ENCODE measurements at regions not wholly inside any gene's neighbourhood (a gene's known extent, or its start where the extent isn't known, plus 50 kb on each side); places are given as distances from the start of the nearest gene placed in this dataset.
"Not testable (repeated sequence)": the region's sequence is repeated elsewhere in the genome, so short reads cannot be mapped to it uniquely, and the experiment has no call there.

GRCh38 chr5:106656821-106657220 lies 1013.9 kb downstream of the EFNA5 start:
- no peak for DNase-seq

DNA sequence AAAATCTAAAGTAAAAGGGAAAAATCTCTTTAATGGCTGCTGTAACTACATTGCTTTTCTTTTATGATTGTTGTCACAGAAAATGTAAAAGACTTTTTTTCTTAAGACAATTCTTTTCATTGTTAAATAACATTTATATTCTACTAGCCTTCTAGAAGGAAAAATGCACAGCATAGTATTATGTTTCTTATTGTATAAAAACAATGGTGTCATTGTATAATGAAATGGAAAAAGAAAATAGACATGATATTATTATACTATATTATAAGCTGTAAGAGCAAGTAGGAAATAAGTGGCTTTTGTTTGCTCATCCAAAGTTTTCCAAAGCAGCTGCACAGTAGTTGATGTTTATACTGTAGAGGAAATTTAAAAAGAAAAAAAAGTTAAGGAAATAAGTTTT lies 1021.7 kb downstream of the EFNA5 start:
- DNase-seq = no peak

DNA sequence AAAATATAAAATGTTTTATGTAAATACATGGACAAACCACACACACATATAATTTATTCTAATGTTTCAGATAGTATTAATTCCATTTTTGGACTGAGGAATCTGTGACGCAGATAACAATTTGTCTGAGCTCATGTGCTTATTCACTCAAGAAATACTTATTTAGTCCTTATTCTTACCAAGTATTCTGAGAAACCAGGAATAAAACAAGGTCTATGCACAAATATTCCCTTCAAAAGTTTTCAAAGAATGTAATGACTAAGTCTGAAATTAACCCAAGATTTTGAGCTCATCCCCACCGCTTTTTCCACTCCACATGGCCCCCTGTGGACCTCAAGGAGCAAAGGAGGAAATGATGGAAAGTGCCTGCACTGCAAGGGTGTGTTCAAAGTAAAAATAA lies 1022.3 kb downstream of the EFNA5 start:
- no peak for DNase-seq

- no peak for DNase-seq
Observed at GRCh38 chr5:106646106-106646505, 1024.6 kb downstream of the EFNA5 start.

GRCh38 chr5:106640511-106640910 lies 1030.2 kb downstream of the EFNA5 start:
- DNase-seq = no peak

- no peak for DNase-seq
Observed at GRCh38 chr5:106639488-106639887, 1031.2 kb downstream of the EFNA5 start.

DNA sequence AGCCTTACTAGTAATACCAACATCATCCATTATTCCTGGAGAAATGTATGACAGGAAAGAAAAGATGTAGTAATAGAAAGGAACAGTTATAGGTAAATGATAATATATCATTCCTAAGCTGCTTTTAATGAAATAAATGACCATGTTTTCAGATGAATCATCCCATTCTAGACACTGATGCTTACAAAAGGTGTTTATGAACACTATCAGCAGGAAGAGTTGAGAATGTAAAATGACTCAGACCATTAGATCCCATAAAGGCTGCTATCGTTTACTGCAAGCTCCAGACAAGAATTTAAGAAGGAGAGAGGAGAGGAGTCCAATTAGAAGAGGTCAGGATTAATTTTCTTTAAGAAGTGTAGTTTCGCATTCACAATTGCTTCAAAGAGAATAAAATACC lies 1033.5 kb downstream of the EFNA5 start:
- DNase-seq = no peak

GRCh38 chr5:106634375-106634774 lies 1036.4 kb downstream of the EFNA5 start:
- no peak for DNase-seq

GRCh38 chr5:106633825-106634224 lies 1036.9 kb downstream of the EFNA5 start:
- no peak for DNase-seq

- DNase-seq = not testable (repeated sequence)
Observed at GRCh38 chr5:106628456-106628855, 1042.3 kb downstream of the EFNA5 start.

- no peak for DNase-seq
Observed at GRCh38 chr5:106610041-106610440, 1060.7 kb downstream of the EFNA5 start.

DNA sequence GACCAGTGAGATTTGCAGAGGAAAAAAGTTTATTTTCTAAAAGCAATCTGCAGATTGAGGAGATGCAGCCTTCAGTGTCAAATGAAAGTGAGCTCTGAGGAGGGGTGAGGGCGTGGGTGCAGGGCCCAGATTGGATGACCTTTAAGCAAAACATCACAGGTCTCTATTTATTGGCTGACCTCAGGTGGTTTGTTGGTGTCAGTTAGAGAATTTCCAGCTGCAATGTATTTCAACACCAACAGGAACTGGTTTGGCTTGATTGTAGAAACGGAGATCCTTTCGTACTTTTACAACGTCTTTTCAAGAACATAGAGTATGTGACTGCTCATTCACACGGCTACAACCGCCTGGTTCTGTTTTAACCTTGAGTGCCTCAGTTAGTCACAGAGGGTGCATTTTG lies 1069.1 kb downstream of the EFNA5 start:
- no peak for DNase-seq

- DNase-seq = no peak
Observed at GRCh38 chr5:106600803-106601202, 1069.9 kb downstream of the EFNA5 start.

DNA sequence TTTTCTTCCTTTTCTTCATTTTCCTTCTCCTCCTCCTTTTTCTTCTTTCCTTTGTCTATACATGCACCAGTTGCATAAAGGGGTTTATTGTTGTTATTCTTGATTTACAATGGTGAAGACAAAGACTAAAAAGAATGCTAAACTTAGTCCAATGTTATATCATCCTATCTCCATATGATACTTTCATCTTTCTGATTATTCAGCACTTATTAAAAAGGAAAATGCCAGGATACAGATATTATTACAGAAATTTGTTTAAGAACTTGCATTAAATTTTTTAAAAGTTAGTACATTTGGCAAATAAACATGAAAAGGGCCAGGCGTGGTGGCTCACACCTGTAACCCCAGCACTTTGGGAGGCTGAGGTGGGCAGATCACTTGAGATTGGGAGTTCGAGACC lies 1074.9 kb downstream of the EFNA5 start:
- no peak for DNase-seq

DNA sequence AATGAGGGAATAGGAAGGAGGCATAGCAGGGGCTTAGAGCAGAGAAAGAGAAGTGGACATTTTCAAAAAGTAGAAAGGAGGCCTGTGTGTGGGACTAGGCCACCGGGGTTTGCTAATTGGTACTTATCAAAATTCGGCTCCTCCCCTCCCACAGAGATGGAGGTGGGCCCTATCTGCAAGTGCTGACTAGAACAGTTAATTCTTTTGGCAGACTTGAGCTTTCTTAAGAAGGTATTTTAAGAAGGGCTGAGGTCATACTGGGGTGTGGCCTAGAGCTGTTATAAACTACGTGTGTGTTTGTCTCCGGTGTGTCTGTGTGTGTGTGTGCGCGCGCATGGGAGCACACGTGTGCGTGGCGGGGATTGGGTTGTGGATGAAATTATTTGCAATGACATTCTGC lies 1086.5 kb downstream of the EFNA5 start:
- no peak for DNase-seq

- no peak for DNase-seq
Observed at GRCh38 chr5:106578736-106579135, 1092.0 kb downstream of the EFNA5 start.

DNA sequence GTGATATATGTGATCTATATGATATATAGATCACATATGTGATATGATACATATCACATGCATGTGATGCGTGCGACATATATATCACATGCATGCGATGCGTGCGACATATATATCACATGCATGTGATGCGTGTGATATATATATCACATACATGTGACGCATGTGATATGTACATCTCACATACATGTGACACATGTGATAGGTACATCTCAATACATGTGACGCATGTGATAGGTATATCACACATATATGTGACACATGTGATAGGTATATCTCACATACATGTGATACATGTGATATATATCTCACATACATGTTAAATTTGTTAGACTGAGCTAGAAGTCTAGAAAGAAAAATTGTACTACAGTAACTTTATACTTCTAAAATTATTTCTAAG lies 1095.9 kb downstream of the EFNA5 start:
- no peak for DNase-seq

DNA sequence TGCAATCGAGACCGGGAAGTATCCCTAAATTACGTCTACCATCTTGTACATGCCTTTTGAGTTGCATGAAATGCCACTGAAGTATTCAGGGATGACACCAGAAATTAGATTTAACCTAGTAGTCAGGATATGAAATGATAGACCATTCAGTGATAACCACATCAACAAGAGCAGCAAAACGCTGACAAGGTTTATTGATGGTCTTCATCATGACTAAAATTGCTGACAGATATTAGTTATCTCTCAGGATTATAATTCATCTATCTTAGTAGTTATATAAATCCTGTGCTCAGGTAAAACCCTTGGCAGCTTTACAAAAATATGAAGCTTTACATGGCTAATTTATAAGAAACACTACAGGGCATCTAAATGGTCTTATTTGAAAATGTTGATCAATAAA lies 1104.7 kb downstream of the EFNA5 start:
- no peak for DNase-seq

GRCh38 chr5:106545325-106545724 lies 1125.4 kb downstream of the EFNA5 start:
- DNase-seq = no peak

- DNase-seq = no peak
Observed at GRCh38 chr5:106543330-106543729, 1127.4 kb downstream of the EFNA5 start.

GRCh38 chr5:106530150-106530549 lies 1140.6 kb downstream of the EFNA5 start:
- DNase-seq = no peak

DNA sequence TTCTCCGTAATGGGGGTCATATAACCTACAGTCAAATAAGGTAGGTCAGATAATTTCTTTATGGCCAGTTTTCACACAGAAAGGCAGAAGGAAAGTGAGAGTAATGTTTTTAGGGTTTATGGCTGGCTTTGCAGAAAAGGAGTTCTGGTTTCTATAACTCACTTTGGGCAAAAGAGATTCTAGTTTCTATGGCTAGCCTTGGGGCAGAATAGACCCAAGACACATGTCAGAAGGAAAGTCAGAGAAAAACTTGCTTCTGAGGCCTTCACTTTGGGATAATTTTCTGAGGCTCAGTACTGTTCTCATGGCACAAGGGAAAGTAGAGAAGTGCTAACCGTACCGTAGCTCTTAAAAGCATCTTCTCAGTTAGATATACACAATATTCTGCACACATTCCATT lies 1145.3 kb downstream of the EFNA5 start:
- DNase-seq = no peak

- no peak for DNase-seq
Observed at GRCh38 chr5:106523852-106524251, 1146.9 kb downstream of the EFNA5 start.

DNA sequence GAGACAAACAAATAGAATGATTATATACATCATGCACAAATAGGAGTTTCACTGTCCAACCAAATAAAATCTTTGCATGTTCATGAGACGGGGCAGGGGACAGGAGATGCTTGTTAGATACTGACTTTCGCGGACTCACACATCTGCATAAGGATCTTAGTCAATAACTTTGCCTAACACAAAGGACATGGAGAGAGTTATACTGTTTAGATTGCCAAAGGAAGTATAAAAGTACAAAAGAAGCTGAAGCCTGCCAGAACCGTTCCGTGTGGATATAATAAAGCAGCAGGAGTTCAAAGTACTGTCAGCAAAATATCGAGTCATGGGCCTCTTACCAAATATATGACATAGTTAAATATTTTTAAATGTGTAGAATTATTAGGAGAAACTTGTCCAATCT lies 1148.4 kb downstream of the EFNA5 start:
- DNase-seq = no peak

DNA sequence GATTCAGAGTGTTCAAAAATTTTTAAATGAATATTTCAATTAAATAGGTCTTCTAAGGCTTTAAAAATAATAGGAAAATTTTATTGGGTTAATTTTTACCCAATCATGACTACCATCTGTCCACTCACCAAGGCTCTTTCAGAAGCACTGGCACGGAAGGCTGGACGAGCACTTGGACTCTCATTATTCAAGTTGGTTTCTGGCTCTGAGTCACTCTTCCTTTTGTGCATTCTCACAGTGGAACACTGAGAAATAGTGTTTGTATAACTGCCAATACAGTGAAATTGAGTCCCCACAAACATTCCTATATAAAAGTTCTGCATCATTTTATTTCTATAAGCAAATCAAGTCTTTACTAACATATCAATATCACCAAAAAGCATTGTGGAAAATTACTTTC lies 1149.0 kb downstream of the EFNA5 start:
- DNase-seq = no peak

- DNase-seq = no peak
Observed at GRCh38 chr5:106510321-106510720, 1160.4 kb downstream of the EFNA5 start.

Measured in CD4-positive, alpha-beta T cell treated with Interleukin-4 for 4 hours (primary cell).